Panc1 (cell line): ENCODE measurements at regions not wholly inside any gene's neighbourhood (a gene's known extent, or its start where the extent isn't known, plus 50 kb on each side); places are given as distances from the start of the nearest gene placed in this dataset.

Experiments used
- ATAC-seq: fragments of 200-7000 bp; cut with Tn5 transposase; 2 replicates; pipeline ENCODE4 v1.9.1; 2020; ENCODE audit warnings: mild to moderate bottlenecking, moderate library complexity
- BruUV-seq: library from RNA; stranded (reverse); fragments of 400-500 nt; replicated peaks from 2 replicates; lab custom pipeline; 2021; lab: Mats Ljungman, UMichigan
- CTCF ChIA-PET: fragments of 300-600 bp; sonication (Branson Sonifier 250); formaldehyde crosslinking; loops from one replicate; lab custom pipeline; 2022; ENCODE audit warnings: antibody characterized with exemption; lab: Charles Lee
- POLR2A ChIA-PET: fragments of 300-600 bp; sonication (Branson Sonifier 250); formaldehyde crosslinking; loops from one replicate; lab custom pipeline; 2022; ENCODE audit warnings: antibody characterized with exemption; lab: Charles Lee
- DNase-seq: peaks from one replicate; pipeline ENCODE4 v3.0.0-alpha.2; 2010; ENCODE audit warnings: low read depth, low spot score
- H3K27ac ChIP-seq: 2 replicates; pipeline ENCODE4 v1.5.1; 2011; ENCODE audit warnings: mild to moderate bottlenecking, low read length, inconsistent platforms
- H3K27me3 ChIP-seq: fragments of 200-500 bp; sonication (Bioruptor generic); 2 replicates; pipeline ENCODE4 v1.6.0; 2014; ENCODE audit warnings: low read length, inconsistent platforms; ENCODE audit not compliant: control insufficient read depth, insufficient read depth
- H3K36me3 ChIP-seq: fragments of 200-500 bp; sonication (Bioruptor generic); 2 replicates; pipeline ENCODE4 v1.5.1; 2014; ENCODE audit warnings: inconsistent platforms, mild to moderate bottlenecking, low read length, moderate library complexity; ENCODE audit not compliant: control insufficient read depth, insufficient read depth
- H3K4me1 ChIP-seq: 2 replicates; pipeline ENCODE4 v1.5.1; 2011; ENCODE audit warnings: inconsistent platforms, mild to moderate bottlenecking, low read length, moderate library complexity; ENCODE audit not compliant: control insufficient read depth, insufficient read depth
- H3K4me3 ChIP-seq, 2 experiments: 2 replicates each; pipeline ENCODE4 v1.5.1; 2011 to 2012; ENCODE audit warnings: low read depth in 2 of 2, low read length in 2 of 2, mild to moderate bottlenecking in 2 of 2, inconsistent platforms in 1 of 2, moderate library complexity in 1 of 2
- H3K9me3 ChIP-seq: fragments of 200-500 bp; sonication (Bioruptor generic); 2 replicates; pipeline ENCODE4 v1.5.1; 2014; ENCODE audit warnings: low read depth, mild to moderate bottlenecking, inconsistent platforms, low read length, moderate library complexity; ENCODE audit not compliant: control insufficient read depth, insufficient read depth
- POLR2AphosphoS5 ChIP-seq: IDR thresholded peaks from 2 replicates; pipeline ENCODE4 v1.6.1; 2012; ENCODE audit warnings: mild to moderate bottlenecking, low read depth, low read length, moderate library complexity
- SIN3A ChIP-seq: IDR thresholded peaks from 2 replicates; pipeline ENCODE4 v1.6.1; 2012; ENCODE audit warnings: low read depth, mild to moderate bottlenecking, low read length, moderate library complexity, borderline replicate concordance; ENCODE audit not compliant: insufficient read depth
- TCF7L2 ChIP-seq: IDR thresholded peaks from 2 replicates; pipeline ENCODE4 v1.6.1; 2011; ENCODE audit warnings: mild to moderate bottlenecking, low read depth, low read length, inconsistent platforms
- in situ Hi-C: cut with HindIII; loops from 2 replicates; pipeline ENCODE4 v1.10.0; 2016; ENCODE audit warnings: low sequenced_read_pairs, low pct_unique_long_range_greater_than_20kb
- intact Hi-C: fragments of 100-400 bp; cut with micrococcal nuclease; formaldehyde crosslinking; loops from one replicate; pipeline ENCODE4 v1.10.0; 2022; ENCODE audit not compliant: unreplicated experiment
- TF ChIP-seq, protein P1 (sequence below): fragments of 450-650 bp; IDR thresholded peaks from 2 replicates; pipeline ENCODE4 v1.5.1; 2017; ENCODE audit warnings: mild to moderate bottlenecking
- TF ChIP-seq, protein P2 (sequence below), 2 experiments: IDR thresholded peaks; 2 replicates each; pipeline ENCODE4 v1.6.1; 2011 to 2012; ENCODE audit warnings: low read depth in 2 of 2, control low read depth in 1 of 2, low read length in 1 of 2, mild to moderate bottlenecking in 1 of 2, moderate library complexity in 1 of 2; ENCODE audit not compliant: insufficient read depth in 1 of 2

DNA sequence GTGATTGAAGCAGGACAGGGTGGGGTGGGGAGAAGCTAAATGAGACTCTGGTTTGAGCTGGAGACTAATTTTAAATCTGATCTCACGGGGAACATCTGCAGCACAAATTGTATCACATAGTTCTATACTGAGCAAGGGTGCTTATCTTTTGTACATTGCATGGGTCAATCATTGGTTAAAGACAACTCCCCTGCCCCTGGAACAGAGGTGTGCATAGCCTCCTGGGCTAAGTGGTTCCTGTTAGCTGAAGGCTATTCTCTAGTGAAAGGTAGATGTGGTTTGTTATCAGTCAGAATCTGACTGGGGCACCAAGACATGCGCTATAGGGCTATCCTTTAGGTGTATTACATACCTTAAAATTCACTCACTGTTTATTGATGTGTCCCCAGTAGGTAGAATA lies 103.9 kb upstream of the KITLG start:
- intact Hi-C loops = no loop called here

DNA sequence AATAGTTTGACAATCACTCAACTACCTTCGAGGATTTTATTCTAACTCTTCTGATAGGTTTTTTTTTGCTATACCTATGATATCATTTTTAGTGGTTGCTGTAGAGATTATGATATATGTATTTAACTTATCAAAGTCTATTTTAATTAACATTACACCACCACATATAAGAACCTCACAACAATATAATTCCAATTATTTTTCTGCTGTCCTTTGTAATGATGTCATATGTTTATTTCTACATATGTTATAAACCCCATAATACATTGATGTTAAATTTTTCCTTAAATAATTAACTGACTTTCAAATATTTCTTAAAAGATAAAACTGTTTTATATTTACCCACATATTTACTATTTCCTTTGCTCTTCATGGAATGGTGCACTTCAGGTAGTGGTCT lies 103.4 kb upstream of the KITLG start:
- in situ Hi-C loops = no loop called here

More for the DNA sequence above, 103.9 kb upstream of the KITLG start:
- in situ Hi-C loops = no loop called here
- Histone ChIP-seq H3K36me3 (no peaks in the 10 kb centered on the region), H3K9me3 (no peaks in the 10 kb centered on the region), H3K4me1 (no peaks in the 10 kb centered on the region), H3K27ac (no peak overlapping the region), H3K4me3 (no peak overlapping the region), H3K27me3 (no peaks in the 10 kb centered on the region)
- no TSS peak for BruUV-seq
- no peak for ATAC-seq
- ChIA-PET CTCF (no interaction called here), POLR2A (no interaction called here)
- no peak for DNase-seq
- no peak for TF ChIP-seq SIN3A

DNA sequence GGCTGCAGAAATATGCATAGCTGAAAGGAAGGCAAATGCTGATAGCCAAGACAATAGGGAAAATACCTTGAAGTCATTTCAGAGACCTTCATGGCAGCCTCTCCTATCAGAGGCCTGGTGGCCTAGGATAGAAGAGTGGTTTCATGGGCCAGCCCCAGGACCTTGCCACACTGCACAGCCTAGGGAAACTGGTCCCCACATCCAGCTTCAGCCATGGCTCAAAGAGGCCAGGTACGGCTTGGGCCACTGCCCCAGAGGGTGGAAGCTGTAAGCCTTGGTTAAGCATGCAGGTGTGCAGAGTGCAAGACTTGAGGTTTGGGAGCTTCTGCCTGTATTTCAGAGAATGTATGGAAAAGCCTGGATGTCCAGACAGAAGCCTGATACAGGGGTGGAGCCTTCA lies 101.0 kb upstream of the KITLG start:
- Histone ChIP-seq H3K27ac (no peak overlapping the region), H3K4me1 (no peaks in the 10 kb centered on the region), H3K27me3 (no peaks in the 10 kb centered on the region), H3K9me3 (no peaks in the 10 kb centered on the region), H3K36me3 (no peaks in the 10 kb centered on the region), H3K4me3 (no peak overlapping the region)
- intact Hi-C loops = no loop called here
- ATAC-seq = no peak
- ChIA-PET POLR2A (no interaction called here), CTCF (no interaction called here)
- TF ChIP-seq, protein P1, sequence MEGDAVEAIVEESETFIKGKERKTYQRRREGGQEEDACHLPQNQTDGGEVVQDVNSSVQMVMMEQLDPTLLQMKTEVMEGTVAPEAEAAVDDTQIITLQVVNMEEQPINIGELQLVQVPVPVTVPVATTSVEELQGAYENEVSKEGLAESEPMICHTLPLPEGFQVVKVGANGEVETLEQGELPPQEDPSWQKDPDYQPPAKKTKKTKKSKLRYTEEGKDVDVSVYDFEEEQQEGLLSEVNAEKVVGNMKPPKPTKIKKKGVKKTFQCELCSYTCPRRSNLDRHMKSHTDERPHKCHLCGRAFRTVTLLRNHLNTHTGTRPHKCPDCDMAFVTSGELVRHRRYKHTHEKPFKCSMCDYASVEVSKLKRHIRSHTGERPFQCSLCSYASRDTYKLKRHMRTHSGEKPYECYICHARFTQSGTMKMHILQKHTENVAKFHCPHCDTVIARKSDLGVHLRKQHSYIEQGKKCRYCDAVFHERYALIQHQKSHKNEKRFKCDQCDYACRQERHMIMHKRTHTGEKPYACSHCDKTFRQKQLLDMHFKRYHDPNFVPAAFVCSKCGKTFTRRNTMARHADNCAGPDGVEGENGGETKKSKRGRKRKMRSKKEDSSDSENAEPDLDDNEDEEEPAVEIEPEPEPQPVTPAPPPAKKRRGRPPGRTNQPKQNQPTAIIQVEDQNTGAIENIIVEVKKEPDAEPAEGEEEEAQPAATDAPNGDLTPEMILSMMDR = no peak
- TF ChIP-seq POLR2AphosphoS5 = no peak
- TF ChIP-seq, protein P2, sequence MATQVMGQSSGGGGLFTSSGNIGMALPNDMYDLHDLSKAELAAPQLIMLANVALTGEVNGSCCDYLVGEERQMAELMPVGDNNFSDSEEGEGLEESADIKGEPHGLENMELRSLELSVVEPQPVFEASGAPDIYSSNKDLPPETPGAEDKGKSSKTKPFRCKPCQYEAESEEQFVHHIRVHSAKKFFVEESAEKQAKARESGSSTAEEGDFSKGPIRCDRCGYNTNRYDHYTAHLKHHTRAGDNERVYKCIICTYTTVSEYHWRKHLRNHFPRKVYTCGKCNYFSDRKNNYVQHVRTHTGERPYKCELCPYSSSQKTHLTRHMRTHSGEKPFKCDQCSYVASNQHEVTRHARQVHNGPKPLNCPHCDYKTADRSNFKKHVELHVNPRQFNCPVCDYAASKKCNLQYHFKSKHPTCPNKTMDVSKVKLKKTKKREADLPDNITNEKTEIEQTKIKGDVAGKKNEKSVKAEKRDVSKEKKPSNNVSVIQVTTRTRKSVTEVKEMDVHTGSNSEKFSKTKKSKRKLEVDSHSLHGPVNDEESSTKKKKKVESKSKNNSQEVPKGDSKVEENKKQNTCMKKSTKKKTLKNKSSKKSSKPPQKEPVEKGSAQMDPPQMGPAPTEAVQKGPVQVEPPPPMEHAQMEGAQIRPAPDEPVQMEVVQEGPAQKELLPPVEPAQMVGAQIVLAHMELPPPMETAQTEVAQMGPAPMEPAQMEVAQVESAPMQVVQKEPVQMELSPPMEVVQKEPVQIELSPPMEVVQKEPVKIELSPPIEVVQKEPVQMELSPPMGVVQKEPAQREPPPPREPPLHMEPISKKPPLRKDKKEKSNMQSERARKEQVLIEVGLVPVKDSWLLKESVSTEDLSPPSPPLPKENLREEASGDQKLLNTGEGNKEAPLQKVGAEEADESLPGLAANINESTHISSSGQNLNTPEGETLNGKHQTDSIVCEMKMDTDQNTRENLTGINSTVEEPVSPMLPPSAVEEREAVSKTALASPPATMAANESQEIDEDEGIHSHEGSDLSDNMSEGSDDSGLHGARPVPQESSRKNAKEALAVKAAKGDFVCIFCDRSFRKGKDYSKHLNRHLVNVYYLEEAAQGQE (IDR thresholded peaks at IDR 0.05; ENCODE audit: insufficient read depth in 1 of 2, low read depth in 2 of 2, low read length in 1 of 2) = no peak
- no peak for TF ChIP-seq SIN3A
- no peak for TF ChIP-seq TCF7L2
- DNase-seq = no peak
- in situ Hi-C loops = no loop called here
- BruUV-seq = no TSS peak

More for the DNA sequence above, 103.4 kb upstream of the KITLG start:
- intact Hi-C loops = no loop called here
- Histone ChIP-seq H3K27me3 (no peaks in the 10 kb centered on the region), H3K27ac (no peak overlapping the region), H3K36me3 (no peaks in the 10 kb centered on the region), H3K9me3 (no peaks in the 10 kb centered on the region), H3K4me3 (no peak overlapping the region), H3K4me1 (no peaks in the 10 kb centered on the region)
- ATAC-seq (no peak), DNase-seq (no peak)
- ChIA-PET POLR2A (no interaction called here), CTCF (no interaction called here)
- TF ChIP-seq, protein P2 (IDR thresholded peaks at IDR 0.05; ENCODE audit: insufficient read depth in 1 of 2, low read depth in 2 of 2, low read length in 1 of 2) = no peak
- TF ChIP-seq SIN3A = no peak
- TF ChIP-seq, protein P1 = no peak
- no peak for TF ChIP-seq POLR2AphosphoS5
- TF ChIP-seq TCF7L2 = no peak
- no TSS peak for BruUV-seq
